HG03442 (cell line): ENCODE measurements at regions not wholly inside any gene's neighbourhood (a gene's known extent, or its start where the extent isn't known, plus 50 kb on each side); places are given as distances from the start of the nearest gene placed in this dataset.
"Not testable (repeated sequence)": the region's sequence is repeated elsewhere in the genome, so short reads cannot be mapped to it uniquely, and the experiment has no call there.

Experiments used
- ATAC-seq: cut with Tn5 transposase; IDR thresholded peaks from one replicate; pipeline ENCODE4 v1.9.1; 2021; ENCODE audit warnings: mild to moderate bottlenecking, moderate library complexity; ENCODE audit not compliant: unreplicated experiment

GRCh38 chr14:89470401-89470800 lies 53.4 kb upstream of the FOXN3 start:
- no peak for ATAC-seq

GRCh38 chr14:89469210-89470198 lies 52.5 kb upstream of the FOXN3 start:
- ATAC-seq, result no peak

- no peak for ATAC-seq
These were observed 51.5 kb upstream of the FOXN3 start for GRCh38 chr14:89468566-89468965.

GRCh38 chr14:89468030-89468429 lies 51.0 kb upstream of the FOXN3 start:
- ATAC-seq, result not testable (repeated sequence)

GRCh38 chr14:89466944-89467343 lies 49.9 kb upstream of the FOXN3 start:
- ATAC-seq, result no peak
